HG03039 (cell line): ENCODE measurements at regions not wholly inside any gene's neighbourhood (a gene's known extent, or its start where the extent isn't known, plus 50 kb on each side); places are given as distances from the start of the nearest gene placed in this dataset.
"Not testable (repeated sequence)": the region's sequence is repeated elsewhere in the genome, so short reads cannot be mapped to it uniquely, and the experiment has no call there.

Experiments used
- ATAC-seq: cut with Tn5 transposase; IDR thresholded peaks from one replicate; pipeline ENCODE4 v1.9.1; 2021; ENCODE audit warnings: mild to moderate bottlenecking, moderate library complexity; ENCODE audit not compliant: unreplicated experiment

- no peak for ATAC-seq
Observed at GRCh38 chr11:87971354-87971753, 203.9 kb downstream of the RAB38 start.

GRCh38 chr11:87970762-87971161 is 204.5 kb downstream of the RAB38 start:
- no peak for ATAC-seq

- no peak for ATAC-seq
Observed at GRCh38 chr11:87967459-87967858, 207.8 kb downstream of the RAB38 start.

DNA sequence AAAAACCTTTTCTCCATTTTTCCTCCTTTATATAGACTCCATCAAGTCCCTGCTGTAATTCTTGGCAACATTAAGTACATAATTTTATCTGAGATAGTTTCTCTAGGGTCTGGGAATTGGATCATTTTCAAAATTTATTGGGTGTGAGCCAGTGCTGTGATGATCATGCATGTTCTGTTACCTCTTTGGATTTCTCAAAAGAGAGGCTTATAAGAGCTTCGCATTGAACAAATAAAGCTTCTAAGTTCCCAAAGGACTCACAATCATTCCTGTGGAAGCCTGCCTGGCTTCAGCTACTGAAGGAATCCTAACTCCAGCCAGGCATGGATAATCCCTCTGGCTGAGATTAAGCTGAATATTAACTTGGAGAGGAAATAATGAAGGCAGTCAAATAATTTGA is 208.5 kb downstream of the RAB38 start:
- ATAC-seq: no peak

DNA sequence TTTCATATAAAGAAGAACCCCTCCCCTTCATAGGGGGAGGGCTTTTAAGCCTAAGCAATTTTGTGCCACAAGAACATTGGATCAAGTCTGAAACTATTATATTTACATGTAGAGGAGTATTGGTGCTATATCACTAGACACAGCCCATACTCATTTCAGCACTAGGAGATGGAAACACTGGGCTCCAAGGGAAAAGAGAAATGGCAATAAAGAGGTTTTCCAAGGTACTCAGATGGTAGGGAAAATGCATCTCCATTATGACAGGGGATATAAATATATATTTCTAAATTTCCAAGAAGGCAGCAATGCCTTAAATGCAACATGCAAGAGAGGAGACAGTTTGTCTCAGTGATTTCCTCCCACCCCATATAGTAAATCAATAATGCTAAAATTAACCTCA is 209.0 kb downstream of the RAB38 start:
- ATAC-seq: no peak

GRCh38 chr11:87961606-87962005 is 213.6 kb downstream of the RAB38 start:
- no peak for ATAC-seq

DNA sequence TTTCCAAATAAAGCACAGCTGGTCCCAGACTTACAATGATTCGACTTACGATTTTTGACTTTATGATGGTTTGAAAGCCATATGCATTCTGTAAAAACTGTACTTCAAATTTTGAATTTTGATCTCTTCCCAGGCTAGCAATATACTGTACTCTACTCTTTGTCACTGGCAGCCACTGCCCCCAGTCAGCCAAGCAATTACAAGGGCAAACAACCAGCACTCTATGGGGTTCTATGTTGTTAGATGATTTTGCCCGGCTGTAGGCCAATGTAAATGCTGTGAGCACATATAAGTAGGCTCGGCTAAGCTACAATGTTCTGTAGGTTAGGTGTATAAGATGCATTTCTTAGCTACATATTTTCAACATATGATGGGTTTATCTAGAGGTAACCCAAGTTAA is 217.3 kb downstream of the RAB38 start:
- no peak for ATAC-seq

DNA sequence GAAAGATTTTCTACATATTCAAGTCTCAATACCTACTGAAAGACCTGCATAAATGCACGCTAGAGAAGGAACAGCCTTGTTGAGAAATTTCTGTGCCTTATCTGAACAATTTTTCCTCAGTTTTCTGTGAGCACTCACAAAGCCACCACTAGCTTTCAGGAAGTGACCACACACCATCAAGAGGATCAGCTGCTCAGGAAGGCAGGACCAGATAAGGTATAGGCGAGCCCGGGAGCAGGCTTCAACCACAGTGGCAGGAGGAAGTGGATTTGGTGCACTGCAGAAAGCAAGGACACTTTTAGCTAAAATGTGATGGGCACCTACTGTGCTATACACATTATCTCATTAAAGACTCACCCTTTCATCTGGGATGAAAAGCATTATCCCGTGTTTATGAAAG is 220.8 kb downstream of the RAB38 start:
- no peak for ATAC-seq

GRCh38 chr11:87942786-87943185 is 232.5 kb downstream of the RAB38 start:
- no peak for ATAC-seq

- no peak for ATAC-seq
Observed at GRCh38 chr11:87934182-87934581, 241.1 kb downstream of the RAB38 start.

DNA sequence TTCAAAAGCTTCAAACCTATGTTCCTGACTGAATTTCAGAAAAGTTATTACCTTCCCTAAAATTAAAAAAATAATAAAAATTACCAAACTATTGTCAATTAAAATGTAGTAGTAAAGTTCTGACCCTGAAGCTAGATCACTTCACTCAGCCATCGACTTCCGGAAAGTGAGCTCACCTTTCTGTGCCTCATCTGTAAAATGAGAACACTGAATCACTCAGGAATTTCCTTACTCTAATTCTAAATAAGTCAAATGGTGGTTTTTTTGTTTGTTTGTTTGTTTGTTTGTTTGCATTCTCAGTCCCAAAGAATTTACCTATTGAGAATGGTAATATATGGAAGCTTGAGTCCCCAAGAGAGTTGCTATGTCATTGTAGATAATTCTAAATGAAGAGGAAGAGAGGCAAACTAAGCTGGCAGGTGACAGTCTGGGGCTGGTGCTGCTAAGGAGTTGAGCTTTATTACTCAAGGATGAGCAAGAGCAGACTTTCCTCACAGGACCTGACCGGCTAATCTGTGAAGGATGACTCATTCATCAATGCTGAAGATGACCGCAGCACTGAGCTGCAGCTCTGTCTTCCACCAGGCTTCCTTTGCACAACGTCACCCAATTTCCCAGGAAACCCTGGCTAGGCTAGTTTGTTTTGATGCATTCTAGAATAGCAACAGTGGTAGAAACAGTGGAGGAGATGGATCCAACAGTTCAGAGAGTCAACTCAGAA is 248.8 kb downstream of the RAB38 start:
- ATAC-seq: no peak

DNA sequence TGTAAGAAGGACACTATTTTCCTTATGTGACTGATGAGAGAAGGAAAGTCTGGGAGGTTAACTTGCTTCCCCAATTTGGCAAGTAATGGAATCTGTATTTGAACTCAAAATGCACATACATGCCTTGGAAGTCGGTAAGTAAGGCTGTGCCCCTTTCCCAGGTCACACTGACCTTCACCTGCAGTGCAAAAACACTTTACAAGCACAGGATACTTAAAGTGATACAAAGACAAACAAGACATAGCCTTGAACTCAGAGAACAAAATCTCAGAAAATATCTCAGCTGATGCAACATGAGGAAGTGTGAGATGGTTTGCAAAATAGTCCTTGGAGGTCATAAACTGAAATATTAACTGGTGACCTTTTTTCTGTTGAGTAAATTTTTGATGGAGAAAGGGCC is 251.1 kb downstream of the RAB38 start:
- ATAC-seq: no peak

- no peak for ATAC-seq
Observed at GRCh38 chr11:87917111-87917510, 258.1 kb downstream of the RAB38 start.

DNA sequence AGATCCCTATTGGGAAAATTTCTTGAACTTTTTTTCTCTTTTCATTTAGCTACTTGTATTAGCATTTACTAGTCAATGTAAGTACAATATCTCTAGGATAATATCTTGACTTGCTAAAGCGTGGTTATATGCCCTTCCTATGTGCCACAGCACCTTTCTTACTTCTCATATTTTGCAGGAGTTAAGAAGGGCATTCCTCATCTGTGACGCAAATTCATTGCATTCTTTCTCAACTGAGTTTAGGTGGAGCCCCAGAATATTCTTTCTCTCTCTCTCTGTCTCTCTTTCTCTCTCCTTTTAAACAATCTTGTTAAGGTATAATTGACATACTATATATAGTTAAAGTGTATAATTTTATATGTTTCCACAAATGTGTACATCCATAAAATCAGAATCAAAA is 266.1 kb downstream of the RAB38 start:
- no peak for ATAC-seq

GRCh38 chr11:87908086-87908485 is 267.2 kb downstream of the RAB38 start:
- ATAC-seq: no peak

GRCh38 chr11:87903345-87903744 is 271.9 kb downstream of the RAB38 start:
- no peak for ATAC-seq

DNA sequence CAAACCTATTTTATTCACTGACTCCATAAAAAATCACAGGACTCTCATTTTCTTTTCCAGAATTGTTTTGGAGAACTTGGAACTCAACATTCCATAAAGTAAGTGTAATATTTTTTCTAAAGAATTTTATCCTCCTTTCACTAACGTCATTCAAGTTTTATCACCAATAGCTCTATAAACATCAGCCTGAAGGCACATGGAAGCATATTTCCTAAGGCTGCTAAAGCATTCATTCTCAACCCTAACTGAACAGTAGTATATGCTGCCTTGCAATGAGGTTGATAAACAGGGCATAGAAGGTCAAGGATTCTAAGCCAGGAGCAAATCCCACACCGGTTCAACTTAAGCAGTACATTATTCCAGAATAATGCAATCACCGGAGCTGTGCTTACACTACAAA is 273.9 kb downstream of the RAB38 start:
- no peak for ATAC-seq

GRCh38 chr11:87897921-87898320 is 277.3 kb downstream of the RAB38 start:
- no peak for ATAC-seq

GRCh38 chr11:87897071-87897470 is 278.2 kb downstream of the RAB38 start:
- ATAC-seq: no peak

DNA sequence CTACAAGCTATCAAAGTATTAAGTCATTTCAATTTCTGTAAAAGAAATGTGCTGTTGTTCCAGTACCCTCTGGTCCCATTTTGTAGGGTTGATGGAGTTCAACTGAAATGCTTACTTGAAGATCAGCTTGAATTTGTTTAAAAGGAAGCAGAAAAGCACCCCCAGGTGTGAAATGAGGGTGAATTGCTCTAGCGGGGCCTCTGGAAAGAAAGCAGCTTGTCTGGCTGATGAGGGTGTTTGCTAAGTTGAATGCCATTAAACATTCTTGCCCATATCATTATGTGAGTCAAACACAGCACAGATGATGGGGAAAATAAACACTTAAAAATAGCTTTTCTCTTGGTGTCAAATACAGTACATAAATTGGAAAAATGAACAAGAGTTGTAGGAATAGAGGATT is 280.3 kb downstream of the RAB38 start:
- no peak for ATAC-seq

DNA sequence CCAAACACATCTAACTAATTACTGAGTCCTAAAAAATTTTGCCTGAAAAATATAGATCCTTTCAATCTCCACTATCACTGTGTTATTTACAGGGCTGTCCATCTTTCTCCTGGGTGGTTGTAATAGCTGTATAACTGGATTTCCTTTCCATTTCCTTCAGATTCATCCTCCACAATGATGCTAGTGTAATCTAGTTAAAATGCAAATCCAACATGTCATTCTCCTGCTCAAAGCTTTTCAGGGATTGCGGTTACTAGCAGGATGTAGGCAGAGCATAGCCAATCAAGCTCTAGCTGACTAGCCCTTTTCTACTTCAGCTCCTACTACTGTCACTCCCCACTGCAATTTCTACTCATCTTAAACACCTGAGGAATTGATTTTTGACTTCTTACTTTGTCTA is 283.0 kb downstream of the RAB38 start:
- ATAC-seq: no peak

DNA sequence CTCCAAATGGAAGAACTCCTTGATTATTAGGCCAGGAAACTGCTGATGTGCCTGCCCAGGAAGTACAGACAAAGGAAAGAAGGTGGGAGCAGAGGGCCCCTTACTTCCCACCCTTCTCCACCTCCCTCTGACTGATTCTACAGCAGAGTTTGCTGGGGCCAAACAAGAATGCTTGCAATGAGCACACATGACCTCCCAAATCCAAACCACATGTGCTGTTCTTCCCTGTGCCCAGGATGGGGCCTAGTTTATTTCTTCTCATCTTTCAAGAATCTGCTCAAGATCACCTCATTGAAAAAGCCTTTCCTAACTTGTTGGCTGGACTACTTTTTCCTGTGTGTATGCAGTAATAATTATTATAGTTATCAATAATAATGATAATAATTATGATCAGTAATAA is 286.1 kb downstream of the RAB38 start:
- no peak for ATAC-seq

- ATAC-seq: not testable (repeated sequence)
Observed at GRCh38 chr11:87885084-87885483, 290.2 kb downstream of the RAB38 start.
